CD1c-positive myeloid dendritic cell (primary cell): ENCODE measurements at regions not wholly inside any gene's neighbourhood (a gene's known extent, or its start where the extent isn't known, plus 50 kb on each side); places are given as distances from the start of the nearest gene placed in this dataset.

Experiments
- DNase-seq: peaks from one replicate; pipeline ENCODE4 v3.0.0-alpha.2; 2016; ENCODE audit errors: extremely low spot score

GRCh38 chr2:209367075-209367747 lies 56.6 kb upstream of the MAP2 start:
- no peak for DNase-seq

GRCh38 chr2:209368406-209368805 lies 55.4 kb upstream of the MAP2 start:
- DNase-seq: no peak

GRCh38 chr2:209368914-209369313 lies 54.9 kb upstream of the MAP2 start:
- no peak for DNase-seq

GRCh38 chr2:209369656-209370055 lies 54.2 kb upstream of the MAP2 start:
- DNase-seq: no peak

- DNase-seq: no peak
Measured at GRCh38 chr2:209371407-209371806, 52.4 kb upstream of the MAP2 start.
